Panc1 (cell line): ENCODE measurements at regions not wholly inside any gene's neighbourhood (a gene's known extent, or its start where the extent isn't known, plus 50 kb on each side); places are given as distances from the start of the nearest gene placed in this dataset.

Experiments used
- POLR2AphosphoS5 ChIP-seq: IDR thresholded peaks from 2 replicates; pipeline ENCODE4 v1.6.1; 2012; ENCODE audit warnings: mild to moderate bottlenecking, low read depth, low read length, moderate library complexity
- TCF7L2 ChIP-seq: IDR thresholded peaks from 2 replicates; pipeline ENCODE4 v1.6.1; 2011; ENCODE audit warnings: mild to moderate bottlenecking, low read depth, low read length, inconsistent platforms
- TF ChIP-seq, protein P1 (sequence below): fragments of 450-650 bp; IDR thresholded peaks from 2 replicates; pipeline ENCODE4 v1.5.1; 2017; ENCODE audit warnings: mild to moderate bottlenecking

DNA sequence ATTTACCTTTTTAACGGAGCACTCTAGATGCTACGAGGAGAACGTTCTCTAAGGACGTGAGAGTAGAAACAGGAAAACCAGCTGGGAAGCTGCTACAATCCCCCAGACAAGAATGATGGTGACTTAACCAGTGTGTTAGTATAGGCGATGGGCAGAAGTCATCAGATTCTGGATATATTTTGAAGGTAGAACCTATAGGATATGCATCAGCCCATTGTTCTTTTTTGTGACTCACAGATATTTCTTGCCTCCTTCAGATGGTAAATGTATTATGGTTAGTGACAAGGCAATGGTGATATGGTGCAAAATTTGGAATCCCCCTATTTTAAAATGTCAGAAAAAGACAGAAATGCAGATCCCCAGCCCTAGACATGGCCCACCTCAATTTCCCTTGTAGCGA lies 258.2 kb downstream of the PHLDA1 start:
- TF ChIP-seq, protein P1, sequence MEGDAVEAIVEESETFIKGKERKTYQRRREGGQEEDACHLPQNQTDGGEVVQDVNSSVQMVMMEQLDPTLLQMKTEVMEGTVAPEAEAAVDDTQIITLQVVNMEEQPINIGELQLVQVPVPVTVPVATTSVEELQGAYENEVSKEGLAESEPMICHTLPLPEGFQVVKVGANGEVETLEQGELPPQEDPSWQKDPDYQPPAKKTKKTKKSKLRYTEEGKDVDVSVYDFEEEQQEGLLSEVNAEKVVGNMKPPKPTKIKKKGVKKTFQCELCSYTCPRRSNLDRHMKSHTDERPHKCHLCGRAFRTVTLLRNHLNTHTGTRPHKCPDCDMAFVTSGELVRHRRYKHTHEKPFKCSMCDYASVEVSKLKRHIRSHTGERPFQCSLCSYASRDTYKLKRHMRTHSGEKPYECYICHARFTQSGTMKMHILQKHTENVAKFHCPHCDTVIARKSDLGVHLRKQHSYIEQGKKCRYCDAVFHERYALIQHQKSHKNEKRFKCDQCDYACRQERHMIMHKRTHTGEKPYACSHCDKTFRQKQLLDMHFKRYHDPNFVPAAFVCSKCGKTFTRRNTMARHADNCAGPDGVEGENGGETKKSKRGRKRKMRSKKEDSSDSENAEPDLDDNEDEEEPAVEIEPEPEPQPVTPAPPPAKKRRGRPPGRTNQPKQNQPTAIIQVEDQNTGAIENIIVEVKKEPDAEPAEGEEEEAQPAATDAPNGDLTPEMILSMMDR, result no peak
- TF ChIP-seq POLR2AphosphoS5 (no peak), TCF7L2 (no peak)
